Tibial nerve (tissue), 4 donors: ENCODE measurements at regions not wholly inside any gene's neighbourhood (a gene's known extent, or its start where the extent isn't known, plus 50 kb on each side); places are given as distances from the start of the nearest gene placed in this dataset.

Experiments used
- CTCF ChIP-seq, 5 experiments: fragments of 200-600 bp in 3 of 5; fragments of 450-650 bp in 2 of 5; sonication (generic) in 3 of 5; IDR thresholded peaks; one replicate each; pipeline ENCODE4 v1.5.1; 2016 to 2019; ENCODE audit warnings: antibody characterized with exemption in 5 of 5, mild to moderate bottlenecking in 3 of 5, moderate library complexity in 2 of 5
- EP300 ChIP-seq, 2 donors: sonication (generic); formaldehyde crosslinking; IDR thresholded peaks; one replicate each; pipeline ENCODE4 v1.6.1; 2017; ENCODE audit warnings: antibody characterized with exemption in 2 of 2, mild to moderate bottlenecking in 1 of 2

GRCh38 chr16:86827521-86827920 is 249.2 kb downstream of the FOXL1 start:
- TF ChIP-seq CTCF (IDR thresholded peaks at IDR 0.05): no peak
- no peak for TF ChIP-seq EP300 (IDR thresholded peaks at IDR 0.05)
